ENCODE measurements at regions not wholly inside any gene's neighbourhood (a gene's known extent, or its start where the extent isn't known, plus 50 kb on each side); places are given as distances from the start of the nearest gene placed in this dataset.

- DNase-seq (ENCODE audit: low spot score): no peak
Observed at GRCh38 chr3:147758771-147759170, 349.6 kb downstream of the ZIC1 start.

GRCh38 chr3:147760085-147760484 lies 350.9 kb downstream of the ZIC1 start:
- DNase-seq (ENCODE audit: low spot score): no peak

- DNase-seq (ENCODE audit: low spot score): no peak
Observed at GRCh38 chr3:147760941-147761340, 351.8 kb downstream of the ZIC1 start.

- no peak for DNase-seq (ENCODE audit: low spot score)
Observed at GRCh38 chr3:147773116-147773630, 364.0 kb downstream of the ZIC1 start.

- DNase-seq (ENCODE audit: low spot score): no peak
Observed at GRCh38 chr3:147775411-147775810, 366.2 kb downstream of the ZIC1 start.

- DNase-seq (ENCODE audit: low spot score): no peak
Observed at GRCh38 chr3:147775816-147776530, 366.8 kb downstream of the ZIC1 start.

- no peak for DNase-seq (ENCODE audit: low spot score)
Observed at GRCh38 chr3:147793841-147794240, 384.7 kb downstream of the ZIC1 start.

GRCh38 chr3:147794596-147794995 lies 385.4 kb downstream of the ZIC1 start:
- no peak for DNase-seq (ENCODE audit: low spot score)

- no peak for DNase-seq (ENCODE audit: low spot score)
Observed at GRCh38 chr3:147795418-147795817, 386.3 kb downstream of the ZIC1 start.

- no peak for DNase-seq (ENCODE audit: low spot score)
Observed at GRCh38 chr3:147797095-147797494, 387.9 kb downstream of the ZIC1 start.

GRCh38 chr3:147799601-147800000 lies 390.4 kb downstream of the ZIC1 start:
- DNase-seq (ENCODE audit: low spot score): no peak

GRCh38 chr3:147807776-147808175 lies 398.6 kb downstream of the ZIC1 start:
- DNase-seq (ENCODE audit: low spot score): no peak

- DNase-seq (ENCODE audit: low spot score): no peak
Observed at GRCh38 chr3:147809206-147809605, 400.0 kb downstream of the ZIC1 start.

GRCh38 chr3:147812186-147812911 lies 403.2 kb downstream of the ZIC1 start:
- no peak for DNase-seq (ENCODE audit: low spot score)

- DNase-seq (ENCODE audit: low spot score): no peak
Observed at GRCh38 chr3:147813256-147813655, 404.1 kb downstream of the ZIC1 start.

- no peak for DNase-seq (ENCODE audit: low spot score)
Observed at GRCh38 chr3:147816752-147817151, 407.6 kb downstream of the ZIC1 start.

- no peak for DNase-seq (ENCODE audit: low spot score)
Observed at GRCh38 chr3:147832611-147833010, 423.4 kb downstream of the ZIC1 start.

- DNase-seq (ENCODE audit: low spot score): no peak
Observed at GRCh38 chr3:147836330-147836729, 427.2 kb downstream of the ZIC1 start.

- no peak for DNase-seq (ENCODE audit: low spot score)
Observed at GRCh38 chr3:147838652-147839051, 429.5 kb downstream of the ZIC1 start.

GRCh38 chr3:147843331-147843730 lies 434.2 kb downstream of the ZIC1 start:
- no peak for DNase-seq (ENCODE audit: low spot score)

- no peak for DNase-seq (ENCODE audit: low spot score)
Observed at GRCh38 chr3:147846293-147846692, 437.1 kb downstream of the ZIC1 start.

GRCh38 chr3:147846854-147847478 lies 437.8 kb downstream of the ZIC1 start:
- DNase-seq (ENCODE audit: low spot score): no peak

- DNase-seq (ENCODE audit: low spot score): no peak
Observed at GRCh38 chr3:147851062-147851461, 441.9 kb downstream of the ZIC1 start.
